ENCODE measurements at regions not wholly inside any gene's neighbourhood (a gene's known extent, or its start where the extent isn't known, plus 50 kb on each side); places are given as distances from the start of the nearest gene placed in this dataset.

DNA sequence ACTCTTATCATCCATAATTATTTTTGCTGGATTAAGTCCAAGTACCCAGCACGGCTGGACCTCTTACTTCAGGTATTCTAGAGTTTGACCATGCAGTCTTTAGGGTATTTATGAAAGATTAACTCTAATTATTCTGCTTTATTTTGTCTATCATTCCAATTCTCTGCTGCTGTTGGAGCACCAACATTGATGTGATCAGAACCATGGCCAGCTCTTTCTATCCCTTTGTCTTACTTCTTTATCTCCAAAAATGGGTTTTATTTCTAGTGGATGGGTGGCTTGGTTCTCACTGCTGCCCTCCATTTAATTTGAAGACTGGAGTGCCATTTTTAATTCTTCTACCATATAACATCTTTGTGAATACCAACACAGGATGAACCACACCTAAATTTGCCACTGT is 704.3 kb downstream of the FRK start:
- POLR2A ChIA-PET = no interaction called here
- Mint-ChIP-seq H3K4me1 (ENCODE audit: low read depth) (no peaks in the 10 kb centered on the region), H3K27ac (no peak overlapping the region), H3K4me3 (no peak overlapping the region), H3K36me3 (ENCODE audit: low read depth) (no peaks in the 10 kb centered on the region), H3K9me3 (ENCODE audit: insufficient read depth) (no peaks in the 10 kb centered on the region), H3K27me3 (ENCODE audit: low read depth) (no peaks in the 10 kb centered on the region)
- no peak for ATAC-seq
- CTCF ChIA-PET = no interaction called here
- DNase-seq = no peak

DNA sequence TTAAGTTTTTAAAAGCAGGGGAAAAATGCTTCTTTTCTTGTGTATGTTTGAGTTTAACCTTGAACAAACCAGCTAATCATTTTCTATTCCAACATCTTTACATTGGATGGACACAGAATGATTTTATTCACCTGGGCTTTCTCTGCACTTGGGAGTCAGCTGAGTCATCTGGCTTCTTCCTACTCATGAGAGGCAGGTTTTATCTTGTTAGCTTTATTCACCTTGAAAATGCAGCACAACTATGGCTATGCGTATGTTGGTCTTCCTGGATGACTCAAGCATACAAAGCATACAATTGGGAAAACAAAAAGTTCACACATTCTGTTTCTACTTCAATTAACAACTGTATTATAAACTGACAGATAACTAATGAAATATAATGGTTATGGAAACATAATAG is 737.7 kb downstream of the FRK start:
- H3K4me3 Mint-ChIP-seq = no peak overlapping the region
- H3K4me1 Mint-ChIP-seq (ENCODE audit: low read depth) = no peaks in the 10 kb centered on the region
- H3K9me3 Mint-ChIP-seq (ENCODE audit: insufficient read depth) = no peaks in the 10 kb centered on the region
- CTCF ChIA-PET = no interaction called here
- no peaks in the 10 kb centered on the region for H3K27me3 Mint-ChIP-seq (ENCODE audit: low read depth)
- no peak for DNase-seq
- POLR2A ChIA-PET = no interaction called here
- H3K36me3 Mint-ChIP-seq (ENCODE audit: low read depth) = no peaks in the 10 kb centered on the region
- H3K27ac Mint-ChIP-seq = no peak overlapping the region
- no peak for ATAC-seq

DNA sequence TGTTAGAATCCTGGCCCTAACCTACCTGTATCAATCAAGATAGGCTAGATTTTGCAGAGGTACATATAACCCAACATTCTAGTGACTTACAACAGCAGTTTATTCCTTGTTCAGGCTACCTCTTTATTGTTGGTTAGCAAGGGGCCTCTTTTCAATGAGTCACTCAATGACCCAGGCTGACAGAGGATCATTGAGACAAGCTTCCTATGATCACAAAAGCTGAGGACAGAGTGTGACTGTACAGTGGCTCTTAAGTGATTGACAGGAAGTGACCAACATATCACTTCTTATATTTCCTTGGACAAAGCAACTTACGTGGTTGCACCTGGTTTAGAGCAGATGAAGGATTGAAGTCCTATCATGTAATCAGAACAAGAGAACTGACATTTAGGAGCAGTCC is 740.9 kb downstream of the FRK start:
- H3K4me3 Mint-ChIP-seq = no peak overlapping the region
- no peak for DNase-seq
- H3K9me3 Mint-ChIP-seq (ENCODE audit: insufficient read depth) = peaks cover 5% of the 10 kb centered on the region
- H3K36me3 Mint-ChIP-seq (ENCODE audit: low read depth) = no peaks in the 10 kb centered on the region
- no peak for ATAC-seq
- no peaks in the 10 kb centered on the region for H3K27me3 Mint-ChIP-seq (ENCODE audit: low read depth)
- ChIA-PET POLR2A (no interaction called here), CTCF (no interaction called here)
- no peaks in the 10 kb centered on the region for H3K4me1 Mint-ChIP-seq (ENCODE audit: low read depth)
- H3K27ac Mint-ChIP-seq = no peak overlapping the region

DNA sequence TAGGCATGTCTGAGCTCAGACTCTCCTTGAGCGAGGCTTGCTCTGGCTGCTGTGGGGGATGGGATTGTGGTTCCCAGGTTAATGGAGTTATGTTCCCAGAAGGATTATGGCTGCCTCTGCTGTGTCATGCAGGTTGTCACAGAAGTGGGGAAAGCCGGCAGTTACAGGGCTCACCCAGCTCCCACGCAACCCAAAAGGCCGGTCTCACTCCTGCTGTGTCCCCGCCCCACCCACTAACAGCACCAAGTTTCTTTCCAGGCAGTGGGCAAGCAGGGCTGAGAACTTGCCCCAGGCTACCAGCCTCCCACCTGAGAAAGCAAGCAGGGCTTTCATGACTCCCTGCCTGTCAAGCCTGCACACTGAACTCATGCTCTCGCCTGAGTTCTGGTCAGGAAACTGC is 750.5 kb downstream of the FRK start:
- DNase-seq (no peak), ATAC-seq (no peak)
- Mint-ChIP-seq H3K4me1 (ENCODE audit: low read depth) (no peaks in the 10 kb centered on the region), H3K36me3 (ENCODE audit: low read depth) (no peaks in the 10 kb centered on the region), H3K9me3 (ENCODE audit: insufficient read depth) (peaks cover 13% of the 10 kb centered on the region), H3K27me3 (ENCODE audit: low read depth) (no peaks in the 10 kb centered on the region), H3K4me3 (no peak overlapping the region), H3K27ac (no peak overlapping the region)
- CTCF ChIA-PET = no interaction called here
- POLR2A ChIA-PET = no interaction called here

DNA sequence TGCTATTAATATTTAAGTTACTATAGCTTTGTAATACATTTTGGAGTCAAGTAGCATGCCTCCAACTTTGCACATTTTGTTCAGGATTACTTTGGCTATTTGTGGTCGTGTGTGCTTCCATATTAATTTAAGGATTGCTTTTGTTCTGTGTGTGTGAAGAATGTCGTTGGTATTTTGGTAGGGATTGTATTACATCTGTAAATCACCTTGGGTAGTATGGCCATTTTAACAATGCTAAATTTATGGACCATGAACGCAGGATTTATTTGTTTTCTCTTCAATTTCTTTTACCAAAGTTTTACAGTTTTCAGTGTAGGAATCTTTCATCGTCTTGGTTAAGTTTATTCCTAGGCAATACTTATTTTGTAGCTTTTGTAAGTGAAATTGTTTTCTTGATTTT is 758.0 kb downstream of the FRK start:
- Mint-ChIP-seq H3K4me1 (ENCODE audit: low read depth) (no peaks in the 10 kb centered on the region), H3K4me3 (no peak overlapping the region), H3K27me3 (ENCODE audit: low read depth) (no peaks in the 10 kb centered on the region), H3K27ac (no peak overlapping the region), H3K36me3 (ENCODE audit: low read depth) (no peaks in the 10 kb centered on the region), H3K9me3 (ENCODE audit: insufficient read depth) (peaks cover 7% of the 10 kb centered on the region)
- ChIA-PET CTCF (no interaction called here), POLR2A (no interaction called here)
- ATAC-seq (no peak), DNase-seq (no peak)

DNA sequence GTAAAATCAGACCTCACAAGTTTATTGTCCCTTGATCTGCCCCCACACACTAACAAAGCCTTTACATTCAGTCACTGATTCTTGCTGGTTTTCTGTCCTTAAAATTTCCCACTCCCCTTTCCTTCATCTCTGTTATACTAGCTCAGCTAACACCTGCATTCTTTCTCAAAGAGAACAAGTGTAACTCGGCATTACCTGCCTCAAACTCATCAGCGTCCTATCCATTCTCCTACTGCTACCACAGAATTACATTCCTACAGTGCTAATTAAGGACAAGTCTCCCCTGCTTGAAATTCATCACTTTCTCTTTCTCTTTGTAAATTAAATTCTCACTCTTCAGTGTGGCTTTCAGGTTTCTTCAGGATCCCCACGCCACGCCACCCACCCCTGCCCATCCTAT is 773.2 kb downstream of the FRK start:
- no peak overlapping the region for H3K4me3 Mint-ChIP-seq
- ChIA-PET POLR2A (no interaction called here), CTCF (no interaction called here)
- ATAC-seq (no peak), DNase-seq (no peak)
- no peaks in the 10 kb centered on the region for H3K9me3 Mint-ChIP-seq (ENCODE audit: insufficient read depth)
- no peaks in the 10 kb centered on the region for H3K4me1 Mint-ChIP-seq (ENCODE audit: low read depth)
- no peaks in the 10 kb centered on the region for H3K27me3 Mint-ChIP-seq (ENCODE audit: low read depth)
- H3K27ac Mint-ChIP-seq = no peak overlapping the region
- H3K36me3 Mint-ChIP-seq (ENCODE audit: low read depth) = no peaks in the 10 kb centered on the region

DNA sequence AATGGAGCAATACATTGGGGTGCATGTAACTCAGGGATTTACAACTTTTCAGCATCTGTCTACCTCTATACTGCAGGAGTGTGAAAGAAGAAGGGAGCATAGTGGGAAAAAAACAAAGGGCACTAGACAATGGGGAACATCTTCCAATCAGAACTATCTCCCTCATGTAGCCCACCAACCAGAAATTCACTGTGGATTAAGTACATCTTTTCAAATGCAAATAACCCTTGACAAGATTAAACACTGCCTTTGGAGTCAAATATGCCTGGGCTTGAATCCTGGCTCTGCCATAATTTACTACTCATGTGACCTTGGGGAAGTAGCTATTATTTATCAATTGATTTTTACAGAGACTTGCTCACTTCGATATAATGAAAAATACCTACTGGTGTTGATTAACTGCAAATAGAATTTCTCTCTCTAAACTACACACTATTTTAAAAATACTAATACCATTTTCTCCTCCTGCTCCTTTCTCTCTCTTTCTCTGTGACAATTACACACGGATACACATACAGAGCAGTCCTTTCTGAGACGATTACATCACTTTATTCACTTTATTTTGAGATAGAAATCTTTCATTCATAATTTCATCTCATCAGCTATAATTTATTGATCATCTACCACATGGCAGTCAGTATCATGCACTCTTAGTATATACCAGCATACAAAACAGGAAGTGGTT is 783.7 kb downstream of the FRK start:
- Mint-ChIP-seq H3K4me1 (ENCODE audit: low read depth) (no peaks in the 10 kb centered on the region), H3K9me3 (ENCODE audit: insufficient read depth) (peaks cover 9% of the 10 kb centered on the region), H3K36me3 (ENCODE audit: low read depth) (no peaks in the 10 kb centered on the region), H3K27ac (no peak overlapping the region), H3K4me3 (no peak overlapping the region), H3K27me3 (ENCODE audit: low read depth) (no peaks in the 10 kb centered on the region)
- DNase-seq (no peak), ATAC-seq (no peak)
- ChIA-PET CTCF (no interaction called here), POLR2A (no interaction called here)

DNA sequence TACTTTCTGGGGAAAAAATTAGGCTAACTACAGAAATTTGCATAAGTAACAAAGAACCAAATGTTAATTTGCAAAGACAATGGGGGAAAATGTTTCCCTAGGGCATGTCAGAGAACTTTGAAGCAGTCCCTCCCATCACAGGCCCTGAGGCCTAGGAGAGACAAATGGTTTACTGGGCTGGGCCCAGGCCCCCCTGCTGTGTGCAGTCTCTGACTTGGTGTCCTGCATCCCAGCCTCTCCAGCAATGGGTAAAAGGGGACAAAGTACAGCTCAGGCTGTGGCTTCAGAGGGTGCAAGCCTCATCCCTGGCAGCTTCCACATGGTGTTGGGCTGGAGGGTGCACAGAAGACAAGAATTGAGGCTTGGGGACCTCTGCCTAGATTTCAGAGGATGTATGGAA is 788.4 kb downstream of the FRK start:
- CTCF ChIA-PET = no interaction called here
- H3K36me3 Mint-ChIP-seq (ENCODE audit: low read depth) = no peaks in the 10 kb centered on the region
- peaks cover 6% of the 10 kb centered on the region for H3K9me3 Mint-ChIP-seq (ENCODE audit: insufficient read depth)
- no peak overlapping the region for H3K27ac Mint-ChIP-seq
- no peaks in the 10 kb centered on the region for H3K4me1 Mint-ChIP-seq (ENCODE audit: low read depth)
- H3K4me3 Mint-ChIP-seq = no peak overlapping the region
- POLR2A ChIA-PET = no interaction called here
- no peaks in the 10 kb centered on the region for H3K27me3 Mint-ChIP-seq (ENCODE audit: low read depth)
- DNase-seq (no peak), ATAC-seq (no peak)

DNA sequence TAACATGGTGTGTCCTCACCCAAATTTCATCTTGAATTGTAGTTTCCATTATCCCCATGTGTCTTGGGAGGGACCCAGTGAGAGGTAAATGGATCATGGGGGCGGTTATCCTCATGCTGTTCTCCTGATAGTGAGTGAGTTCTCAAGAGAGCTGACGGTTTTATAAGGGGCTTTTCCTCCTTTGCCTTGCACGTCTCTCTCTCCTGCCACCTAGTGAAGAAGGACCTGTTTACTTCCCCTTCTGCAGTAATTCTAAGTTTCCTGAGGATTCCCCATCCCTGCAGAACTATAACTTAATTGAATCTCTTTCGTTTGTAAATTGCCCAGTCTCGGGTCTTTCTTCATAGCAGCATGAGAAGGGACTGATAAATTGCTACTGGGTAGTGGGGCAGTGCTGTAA is 789.3 kb downstream of the FRK start:
- no peaks in the 10 kb centered on the region for H3K27me3 Mint-ChIP-seq (ENCODE audit: low read depth)
- DNase-seq (no peak), ATAC-seq (no peak)
- peaks cover 2% of the 10 kb centered on the region for H3K9me3 Mint-ChIP-seq (ENCODE audit: insufficient read depth)
- no peak overlapping the region for H3K4me3 Mint-ChIP-seq
- H3K36me3 Mint-ChIP-seq (ENCODE audit: low read depth) = no peaks in the 10 kb centered on the region
- no peaks in the 10 kb centered on the region for H3K4me1 Mint-ChIP-seq (ENCODE audit: low read depth)
- POLR2A ChIA-PET = no interaction called here
- CTCF ChIA-PET = no interaction called here
- no peak overlapping the region for H3K27ac Mint-ChIP-seq

DNA sequence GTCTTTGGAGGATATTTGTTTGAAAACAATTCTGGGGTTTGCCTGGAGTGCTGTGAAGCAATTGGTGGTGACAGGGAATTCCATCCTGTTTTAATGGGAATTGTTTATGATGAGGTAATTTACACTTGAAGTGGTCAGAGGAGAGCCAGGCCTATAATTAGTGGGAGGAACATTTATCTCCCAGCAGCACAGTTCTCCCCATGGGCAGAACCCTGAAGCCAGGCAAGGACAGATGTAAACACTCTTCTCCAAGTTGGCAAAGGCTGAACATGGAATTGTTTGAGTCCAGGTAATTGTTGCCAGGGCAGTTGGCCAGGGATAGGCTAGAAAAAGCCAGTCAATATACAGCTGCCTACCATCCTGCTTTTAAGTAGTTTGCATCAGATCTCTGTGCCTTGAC is 789.7 kb downstream of the FRK start:
- ChIA-PET POLR2A (no interaction called here), CTCF (no interaction called here)
- no peaks in the 10 kb centered on the region for H3K4me1 Mint-ChIP-seq (ENCODE audit: low read depth)
- ATAC-seq (no peak), DNase-seq (no peak)
- H3K27me3 Mint-ChIP-seq (ENCODE audit: low read depth) = no peaks in the 10 kb centered on the region
- H3K36me3 Mint-ChIP-seq (ENCODE audit: low read depth) = no peaks in the 10 kb centered on the region
- no peaks in the 10 kb centered on the region for H3K9me3 Mint-ChIP-seq (ENCODE audit: insufficient read depth)
- no peak overlapping the region for H3K4me3 Mint-ChIP-seq
- no peak overlapping the region for H3K27ac Mint-ChIP-seq

DNA sequence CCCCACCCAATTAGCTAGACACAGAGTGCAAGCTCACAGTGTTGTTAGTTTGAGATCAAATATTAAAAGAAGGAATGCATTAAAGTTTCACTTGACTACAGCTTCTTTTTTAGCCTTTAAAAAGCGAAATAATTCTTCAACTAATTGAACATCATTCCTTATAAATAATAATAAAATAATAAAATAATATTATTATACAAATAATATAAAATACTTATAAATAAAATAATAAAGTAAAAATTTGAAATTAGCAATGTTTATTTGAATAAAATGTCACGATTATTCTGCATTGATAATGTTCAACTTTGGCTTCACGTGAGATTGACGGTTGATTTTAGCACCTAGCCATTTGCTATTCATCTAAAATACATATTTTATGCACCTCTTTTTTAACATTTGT is 819.3 kb downstream of the FRK start:
- Mint-ChIP-seq H3K4me1 (ENCODE audit: low read depth) (no peaks in the 10 kb centered on the region), H3K4me3 (no peak overlapping the region), H3K27me3 (ENCODE audit: low read depth) (no peaks in the 10 kb centered on the region), H3K27ac (no peak overlapping the region), H3K36me3 (ENCODE audit: low read depth) (no peaks in the 10 kb centered on the region), H3K9me3 (ENCODE audit: insufficient read depth) (peaks cover 4% of the 10 kb centered on the region)
- DNase-seq = no peak
- CTCF ChIA-PET = no interaction called here
- no peak for ATAC-seq
- POLR2A ChIA-PET = no interaction called here

DNA sequence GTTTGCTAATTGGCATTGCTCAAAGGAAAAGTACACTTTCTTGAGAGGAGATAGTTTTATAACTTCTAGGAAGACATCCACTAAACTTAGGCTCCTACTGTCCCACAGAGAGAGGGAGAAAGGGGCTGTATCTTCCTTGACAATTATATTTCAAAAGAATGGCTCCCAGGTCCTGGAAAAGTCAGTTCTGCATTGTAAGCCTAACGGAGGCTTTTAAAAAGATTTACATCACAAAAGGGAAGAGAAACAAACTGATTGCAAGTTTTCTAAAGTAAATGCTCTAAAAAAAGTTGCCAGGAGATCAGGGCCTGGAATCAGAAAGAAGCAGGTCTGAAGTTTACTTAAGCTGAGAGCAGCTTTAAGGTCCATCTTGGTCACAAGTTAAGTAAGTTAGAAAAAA is 839.5 kb downstream of the FRK start:
- H3K9me3 Mint-ChIP-seq (ENCODE audit: insufficient read depth) = peaks cover 4% of the 10 kb centered on the region
- ChIA-PET POLR2A (no interaction called here), CTCF (no interaction called here)
- no peak for ATAC-seq
- H3K4me3 Mint-ChIP-seq = no peak overlapping the region
- H3K4me1 Mint-ChIP-seq (ENCODE audit: low read depth) = no peaks in the 10 kb centered on the region
- DNase-seq = no peak
- H3K27ac Mint-ChIP-seq = no peak overlapping the region
- H3K36me3 Mint-ChIP-seq (ENCODE audit: low read depth) = no peaks in the 10 kb centered on the region
- H3K27me3 Mint-ChIP-seq (ENCODE audit: low read depth) = no peaks in the 10 kb centered on the region

DNA sequence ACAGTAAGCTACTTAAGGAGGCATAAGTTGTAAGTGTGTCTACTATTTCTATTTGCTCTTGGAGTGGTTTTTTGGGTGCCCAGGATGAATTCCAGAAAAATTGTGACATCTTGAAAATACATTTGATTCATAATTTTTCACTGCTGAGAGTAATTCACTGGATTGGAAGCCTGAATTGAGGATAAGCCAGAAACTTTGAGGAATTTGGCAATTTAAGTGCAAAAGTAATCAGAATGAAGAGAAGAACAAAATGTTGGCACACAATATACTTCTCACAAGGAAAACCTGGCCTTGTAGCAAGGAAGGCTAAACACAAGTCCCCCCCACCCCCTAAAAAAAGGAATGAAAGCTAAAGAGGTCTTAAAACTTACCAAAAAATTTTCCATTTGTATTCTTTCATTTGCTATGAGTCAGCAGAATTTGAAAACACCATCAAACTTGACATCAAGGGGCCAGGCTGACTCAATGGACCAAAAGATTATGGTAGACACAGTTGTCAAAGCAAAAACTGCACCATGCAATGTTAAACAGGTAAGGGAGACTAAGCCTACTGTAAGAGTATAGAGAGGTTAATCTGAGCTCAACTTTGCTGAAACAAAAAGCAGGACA is 840.0 kb downstream of the FRK start:
- H3K4me3 Mint-ChIP-seq = no peak overlapping the region
- H3K9me3 Mint-ChIP-seq (ENCODE audit: insufficient read depth) = peaks cover 4% of the 10 kb centered on the region
- no peaks in the 10 kb centered on the region for H3K27me3 Mint-ChIP-seq (ENCODE audit: low read depth)
- POLR2A ChIA-PET = no interaction called here
- H3K36me3 Mint-ChIP-seq (ENCODE audit: low read depth) = no peaks in the 10 kb centered on the region
- no peak for ATAC-seq
- no peaks in the 10 kb centered on the region for H3K4me1 Mint-ChIP-seq (ENCODE audit: low read depth)
- DNase-seq = no peak
- CTCF ChIA-PET = no interaction called here
- no peak overlapping the region for H3K27ac Mint-ChIP-seq

All from activated CD8-positive, alpha-beta T cell treated with anti-CD3 and anti-CD28 coated beads, Interleukin-2, amount 10 ng/mL, durations not matched to agents 7 days and 5 days (primary cell).